H1 (cell line): ENCODE measurements at regions not wholly inside any gene's neighbourhood (a gene's known extent, or its start where the extent isn't known, plus 50 kb on each side); places are given as distances from the start of the nearest gene placed in this dataset.

Source experiments
- CTCF ChIA-PET: fragments of 300-600 bp; sonication (Branson Sonifier 250); formaldehyde crosslinking; loops from one replicate; lab custom pipeline; 2021; ENCODE audit not compliant: partially characterized antibody; lab: Charles Lee
- POLR2A ChIA-PET: fragments of 300-600 bp; sonication (Branson Sonifier 250); formaldehyde crosslinking; loops from one replicate; lab custom pipeline; 2021; ENCODE audit warnings: inconsistent platforms; ENCODE audit not compliant: partially characterized antibody; lab: Charles Lee
- DNase-seq, 2 experiments: peaks; one replicate each; pipeline versions ENCODE4 v3.0.0 to v3.0.0-alpha.2; 2010 to 2022; ENCODE audit warnings: low spot score in 2 of 2, low read depth in 1 of 2, mixed read lengths in 1 of 2
- FAIRE-seq: peaks from 2 replicates; lab custom pipeline; 2011; peaks lifted over from hg19 to GRCh38; lab: Jason Lieb, UNC
- H2AFZ ChIP-seq: 2 replicates; pipeline ENCODE4 v1.8.1; 2012; ENCODE audit warnings: low read length, inconsistent platforms
- H2AK5ac ChIP-seq: 2 replicates; pipeline ENCODE4 v1.6.1; 2013; ENCODE audit warnings: low read depth, low read length
- H2BK120ac ChIP-seq: replicated peaks from 2 replicates; pipeline ENCODE3; 2013; ENCODE audit warnings: low read depth, low read length, inconsistent platforms
- H2BK12ac ChIP-seq: 2 replicates; pipeline ENCODE4 v1.6.1; 2013; ENCODE audit warnings: low read depth, low read length
- H2BK15ac ChIP-seq: 2 replicates; pipeline ENCODE4 v1.6.1; 2013; ENCODE audit warnings: low read length
- H2BK20ac ChIP-seq: 2 replicates; pipeline ENCODE4 v1.6.1; 2013; ENCODE audit warnings: low read length
- H2BK5ac ChIP-seq: 2 replicates; pipeline ENCODE4 v1.6.1; 2013; ENCODE audit warnings: low read depth, low read length
- H3K14ac ChIP-seq: 2 replicates; pipeline ENCODE4 v1.6.1; 2013; ENCODE audit warnings: inconsistent platforms; ENCODE audit not compliant: insufficient read length
- H3K18ac ChIP-seq: 2 replicates; pipeline ENCODE4 v1.6.1; 2013; ENCODE audit warnings: low read length; ENCODE audit errors: extremely low read depth
- H3K23ac ChIP-seq: 2 replicates; pipeline ENCODE4 v1.6.1; 2013; ENCODE audit warnings: inconsistent platforms; ENCODE audit not compliant: insufficient read length
- H3K23me2 ChIP-seq: 2 replicates; pipeline ENCODE4 v1.6.1; 2013; ENCODE audit warnings: low read depth, low read length
- H3K27ac ChIP-seq: 2 replicates; pipeline ENCODE4 v1.6.1; 2011; ENCODE audit warnings: low read depth, low read length, inconsistent platforms
- H3K27me3 ChIP-seq, 4 experiments: replicated peaks in 1 of 4; 1 replicate in 1 of 4; 2 replicates in 3 of 4; pipeline versions ENCODE4 v1.6.1 to v1.8.1; 2011 to 2013; ENCODE audit warnings: low read length in 3 of 4, mild to moderate bottlenecking in 3 of 4, inconsistent platforms in 2 of 4, mixed read lengths in 2 of 4, moderate library complexity in 1 of 4; ENCODE audit not compliant: control insufficient read depth in 3 of 4, insufficient read depth in 3 of 4; ENCODE audit errors: extremely low read depth in 1 of 4
- H3K36me3 ChIP-seq, 4 experiments: 2 replicates each; pipeline versions ENCODE4 v1.6.1 to v1.8.1; 2011 to 2013; ENCODE audit warnings: mild to moderate bottlenecking in 4 of 4, low read length in 3 of 4, moderate library complexity in 2 of 4, control low read depth in 1 of 4, inconsistent platforms in 1 of 4; ENCODE audit not compliant: insufficient read depth in 4 of 4, control insufficient read depth in 2 of 4
- H3K4ac ChIP-seq: replicated peaks from 2 replicates; pipeline ENCODE3; 2013; ENCODE audit warnings: low read length, low read depth, mixed read lengths, inconsistent platforms; ENCODE audit not compliant: insufficient read length
- H3K4me1 ChIP-seq, 4 experiments: replicated peaks in 1 of 4; 1 replicate in 1 of 4; 2 replicates in 3 of 4; pipeline versions ENCODE4 v1.6.1 to v1.8.1; 2011 to 2013; ENCODE audit warnings: low read length in 3 of 4, inconsistent platforms in 2 of 4, mixed read lengths in 1 of 4; ENCODE audit not compliant: insufficient read depth in 4 of 4, control insufficient read depth in 3 of 4
- H3K4me2 ChIP-seq, 2 experiments: 2 replicates each; pipeline versions ENCODE4 v1.6.1 to v1.8.1; 2011 to 2013; ENCODE audit warnings: low read depth in 2 of 2, low read length in 2 of 2, control low read depth in 1 of 2, inconsistent platforms in 1 of 2, mild to moderate bottlenecking in 1 of 2; ENCODE audit not compliant: insufficient read depth in 1 of 2
- H3K4me3 ChIP-seq, 4 experiments: fragments of 200-600, 300-600 bp in 1 of 4; sonication (generic), shearing (Covaris generic), sonication (Bioruptor Twin) in 1 of 4; 2 replicates each; pipeline versions ENCODE4 v1.5.1 to v1.8.1; 2011 to 2016; ENCODE audit warnings: low read length in 4 of 4, low read depth in 3 of 4, control low read depth in 2 of 4, inconsistent platforms in 2 of 4, mild to moderate bottlenecking in 2 of 4, mixed read lengths in 1 of 4, moderate library complexity in 1 of 4; ENCODE audit not compliant: insufficient read depth in 2 of 4; ENCODE audit errors: extremely low read depth in 1 of 4
- H3K56ac ChIP-seq: replicated peaks from 2 replicates; pipeline ENCODE3; 2013; ENCODE audit warnings: low read depth, mild to moderate bottlenecking, mixed read lengths, low read length, inconsistent platforms; ENCODE audit not compliant: insufficient read length
- H3K79me1 ChIP-seq: 2 replicates; pipeline ENCODE4 v1.6.1; 2013; ENCODE audit warnings: low read depth, low read length, control low read depth
- H3K79me2 ChIP-seq, 2 experiments: 2 replicates each; pipeline versions ENCODE4 v1.6.1 to v1.8.1; 2012 to 2013; ENCODE audit warnings: low read length in 2 of 2, mild to moderate bottlenecking in 2 of 2, inconsistent platforms in 1 of 2; ENCODE audit not compliant: insufficient read depth in 2 of 2, control insufficient read depth in 1 of 2
- H3K9ac ChIP-seq, 4 experiments: replicated peaks in 1 of 4; 1 replicate in 1 of 4; 2 replicates in 3 of 4; pipeline versions ENCODE4 v1.6.1 to v1.8.1; 2011 to 2013; ENCODE audit warnings: low read depth in 3 of 4, low read length in 3 of 4, control low read depth in 2 of 4, mild to moderate bottlenecking in 2 of 4, moderate library complexity in 2 of 4, inconsistent platforms in 1 of 4; ENCODE audit errors: extremely low read depth in 1 of 4
- H3K9me3 ChIP-seq, 2 experiments: 2 replicates each; pipeline versions ENCODE4 v1.6.1 to v1.8.1; 2012 to 2013; ENCODE audit warnings: mild to moderate bottlenecking in 2 of 2, moderate library complexity in 2 of 2, control low read depth in 1 of 2, inconsistent platforms in 1 of 2, low read depth in 1 of 2, low read length in 1 of 2, mixed read lengths in 1 of 2; ENCODE audit not compliant: insufficient read depth in 2 of 2
- H4K20me1 ChIP-seq, 2 experiments: replicated peaks in 1 of 2; 2 replicates each; pipeline versions ENCODE3 to v1.8.1; 2011 to 2013; ENCODE audit warnings: inconsistent platforms in 2 of 2, low read length in 2 of 2, mild to moderate bottlenecking in 1 of 2; ENCODE audit not compliant: insufficient read depth in 2 of 2, control insufficient read depth in 1 of 2
- H4K5ac ChIP-seq: 2 replicates; pipeline ENCODE4 v1.6.1; 2013; ENCODE audit warnings: low read length, low read depth, mixed read lengths, inconsistent platforms; ENCODE audit not compliant: insufficient read length
- H4K8ac ChIP-seq: 2 replicates; pipeline ENCODE4 v1.8.0; 2013; ENCODE audit warnings: mild to moderate bottlenecking, moderate library complexity, low read length, inconsistent platforms; ENCODE audit not compliant: insufficient read depth; ENCODE audit errors: extremely low read depth
- H4K91ac ChIP-seq: replicated peaks from 2 replicates; pipeline ENCODE3; 2013; ENCODE audit warnings: low read length, mixed read lengths, inconsistent platforms; ENCODE audit not compliant: insufficient read length
- BACH1 ChIP-seq: IDR thresholded peaks from 2 replicates; pipeline ENCODE4 v1.6.1; 2012; ENCODE audit warnings: low read length, improper control_type of control experiment
- BCL11A ChIP-seq, 2 experiments: IDR thresholded peaks; one replicate each; pipeline ENCODE4 v1.6.1; 2011; ENCODE audit warnings: low read depth in 2 of 2, low read length in 2 of 2, mild to moderate bottlenecking in 2 of 2
- BRCA1 ChIP-seq: IDR thresholded peaks from 2 replicates; pipeline ENCODE4 v1.6.1; 2012; ENCODE audit warnings: low read depth, low read length, improper control_type of control experiment
- CEBPB ChIP-seq: IDR thresholded peaks from 2 replicates; pipeline ENCODE4 v1.6.1; 2012; ENCODE audit warnings: low read depth, low read length
- CHD2 ChIP-seq: IDR thresholded peaks from 2 replicates; pipeline ENCODE4 v1.6.1; 2012; ENCODE audit warnings: low read length, improper control_type of control experiment
- EGR1 ChIP-seq: IDR thresholded peaks from 2 replicates; pipeline ENCODE4 v1.6.1; 2011; ENCODE audit warnings: low read depth, low read length, borderline replicate concordance
- GTF2F1 ChIP-seq: IDR thresholded peaks from 2 replicates; pipeline ENCODE4 v1.6.1; 2012; ENCODE audit warnings: low read depth, low read length, improper control_type of control experiment, borderline replicate concordance
- RNF2 ChIP-seq: fragments of 200-900, 300-1000 bp; sonication (generic); IDR thresholded peaks from 2 replicates; pipeline ENCODE4 v1.7.1; 2016; ENCODE audit warnings: borderline replicate concordance, low read depth, mild to moderate bottlenecking, antibody characterized with exemption, low read length; ENCODE audit not compliant: poor library complexity, severe bottlenecking; ENCODE audit errors: missing control alignments
- SIN3A ChIP-seq, 2 experiments: IDR thresholded peaks in 1 of 2; conservative IDR thresholded peaks in 1 of 2; 2 replicates each; pipeline ENCODE4 v1.6.1; 2011 to 2012; ENCODE audit warnings: low read length in 2 of 2, improper control_type of control experiment in 1 of 2, low read depth in 1 of 2, mild to moderate bottlenecking in 1 of 2
- SP4 ChIP-seq: IDR thresholded peaks from 2 replicates; pipeline ENCODE4 v1.6.1; 2012; ENCODE audit warnings: low read length, inconsistent platforms
- TAF1 ChIP-seq: IDR thresholded peaks from 2 replicates; pipeline ENCODE4 v1.6.1; 2011; ENCODE audit warnings: mild to moderate bottlenecking, low read depth, low read length
- TBP ChIP-seq: IDR thresholded peaks from 2 replicates; pipeline ENCODE4 v1.6.1; 2011; ENCODE audit warnings: low read depth, low read length, improper control_type of control experiment
- YY1 ChIP-seq: IDR thresholded peaks from 2 replicates; pipeline ENCODE4 v1.6.1; 2011; ENCODE audit warnings: low read depth, mild to moderate bottlenecking, low read length
- ZNF274 ChIP-seq: IDR thresholded peaks from 2 replicates; pipeline ENCODE4 v1.7.0; 2012; ENCODE audit warnings: low read length, borderline replicate concordance; ENCODE audit errors: extremely low read depth
- WGBS, 2 experiments: shearing (Covaris generic) in 1 of 2; methylation state at CpG; one replicate each; pipeline versions ENCODE4 v1.1.6 to v1.1.7; 2013 to 2015; ENCODE audit warnings: low lambda C conversion rate in 2 of 2, mixed read lengths in 2 of 2, inconsistent platforms in 1 of 2, low coverage in 1 of 2, missing lambda C conversion rate in 1 of 2; ENCODE audit not compliant: insufficient replicate concordance in 2 of 2, insufficient coverage in 1 of 2, insufficient read length in 1 of 2; ENCODE audit errors: extremely low coverage in 1 of 2, missing lambda C conversion rate in 1 of 2; 5-methylcytosine and 5-hydroxymethylcytosine counted together

- no peak overlapping the region for H2BK5ac ChIP-seq
- DNase-seq, result no peak
- H4K8ac ChIP-seq, result no peak overlapping the region
- POLR2A ChIA-PET, result no interaction called here
- no peaks in the 10 kb centered on the region for H3K36me3 ChIP-seq
- no peak overlapping the region for H3K27ac ChIP-seq
- no peak overlapping the region for H3K14ac ChIP-seq
- no peak overlapping the region for H3K4me3 ChIP-seq
- no peak overlapping the region for H3K18ac ChIP-seq
- H3K79me1 ChIP-seq, result no peaks in the 10 kb centered on the region
- H2AK5ac ChIP-seq, result no peak overlapping the region
- H3K79me2 ChIP-seq, result no peaks in the 10 kb centered on the region
- no peak for TF ChIP-seq ZNF274
- TF ChIP-seq SP4, result no peak
- no peak for TF ChIP-seq RNF2
- no peak for TF ChIP-seq EGR1
- TF ChIP-seq CEBPB, result no peak
- no peak for TF ChIP-seq BRCA1
- TF ChIP-seq BACH1, result no peak
- no peak for TF ChIP-seq YY1
- TF ChIP-seq SIN3A (conservative IDR thresholded peaks at IDR 0.05 in 1 of 2, IDR thresholded peaks at IDR 0.05 in 1 of 2; ENCODE audit: low read depth in 1 of 2, low read length in 2 of 2), result no peak
- no peak for TF ChIP-seq TBP
- TF ChIP-seq GTF2F1, result no peak
- TF ChIP-seq BCL11A (IDR thresholded peaks at IDR 0.05; ENCODE audit: low read depth in 2 of 2, low read length in 2 of 2), result no peak
- no peak for TF ChIP-seq CHD2
- no peak for TF ChIP-seq TAF1
- no peak overlapping the region for H3K56ac ChIP-seq
- no peaks in the 10 kb centered on the region for H4K20me1 ChIP-seq
- no peak overlapping the region for H2BK12ac ChIP-seq
- H3K9ac ChIP-seq, result no peak overlapping the region
- H2BK20ac ChIP-seq, result no peak overlapping the region
- H4K5ac ChIP-seq, result no peak overlapping the region
- H3K4me1 ChIP-seq, result no peaks in the 10 kb centered on the region
- no peak overlapping the region for H2BK120ac ChIP-seq
- H3K23me2 ChIP-seq, result no peaks in the 10 kb centered on the region
- FAIRE-seq, result no peak
- CTCF ChIA-PET, result interaction anchor here (0.6 to 2.1 kb wide), 12 partner anchors 9 to 188 kb away, joined by 3 to 11 read pairs (median 3); no protein-coding TSS in a partner anchor
- H3K9me3 ChIP-seq, result no peaks in the 10 kb centered on the region
- H3K23ac ChIP-seq, result no peak overlapping the region
- no peaks in the 10 kb centered on the region; a peak in 1 of 7 replicates for H3K27me3 ChIP-seq
- H3K4me2 ChIP-seq, result no peak overlapping the region
- H2AFZ ChIP-seq, result no peak overlapping the region; the same call in 1 of the 2 replicates
- H4K91ac ChIP-seq, result no peak overlapping the region
- no peak overlapping the region for H3K4ac ChIP-seq
- H2BK15ac ChIP-seq, result no peak overlapping the region
- 84% methylated on average over 5 of the region's 5 CpGs; no CpG with 5 or more reads in 1 of the 2 experiments for WGBS, 2 experiments
Observed at GRCh38 chr7:95716357-95717122, 55.8 kb upstream of the DYNC1I1 start.
